ENCODE measurements at regions not wholly inside any gene's neighbourhood (a gene's known extent, or its start where the extent isn't known, plus 50 kb on each side); places are given as distances from the start of the nearest gene placed in this dataset.

DNA sequence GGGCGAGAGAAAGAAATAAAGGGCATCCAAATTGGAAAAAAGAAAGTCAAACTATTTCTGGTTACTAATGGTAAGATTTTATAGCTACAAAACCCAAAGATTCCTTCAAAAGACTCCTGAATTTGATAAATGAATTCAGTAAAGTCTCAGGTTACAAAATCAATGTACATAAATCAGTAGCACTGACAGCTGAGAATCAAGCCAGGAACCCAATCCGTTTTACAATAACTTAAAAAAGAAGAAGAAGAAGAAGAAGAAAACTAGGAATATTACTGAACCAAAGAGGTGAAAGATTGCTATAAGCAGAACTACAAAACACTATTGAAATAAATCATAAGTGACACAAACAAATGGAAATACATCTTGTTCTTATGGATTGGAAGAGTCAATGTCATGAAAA lies 291.5 kb upstream of the GULP1 start:
- TF ChIP-seq, protein P1, sequence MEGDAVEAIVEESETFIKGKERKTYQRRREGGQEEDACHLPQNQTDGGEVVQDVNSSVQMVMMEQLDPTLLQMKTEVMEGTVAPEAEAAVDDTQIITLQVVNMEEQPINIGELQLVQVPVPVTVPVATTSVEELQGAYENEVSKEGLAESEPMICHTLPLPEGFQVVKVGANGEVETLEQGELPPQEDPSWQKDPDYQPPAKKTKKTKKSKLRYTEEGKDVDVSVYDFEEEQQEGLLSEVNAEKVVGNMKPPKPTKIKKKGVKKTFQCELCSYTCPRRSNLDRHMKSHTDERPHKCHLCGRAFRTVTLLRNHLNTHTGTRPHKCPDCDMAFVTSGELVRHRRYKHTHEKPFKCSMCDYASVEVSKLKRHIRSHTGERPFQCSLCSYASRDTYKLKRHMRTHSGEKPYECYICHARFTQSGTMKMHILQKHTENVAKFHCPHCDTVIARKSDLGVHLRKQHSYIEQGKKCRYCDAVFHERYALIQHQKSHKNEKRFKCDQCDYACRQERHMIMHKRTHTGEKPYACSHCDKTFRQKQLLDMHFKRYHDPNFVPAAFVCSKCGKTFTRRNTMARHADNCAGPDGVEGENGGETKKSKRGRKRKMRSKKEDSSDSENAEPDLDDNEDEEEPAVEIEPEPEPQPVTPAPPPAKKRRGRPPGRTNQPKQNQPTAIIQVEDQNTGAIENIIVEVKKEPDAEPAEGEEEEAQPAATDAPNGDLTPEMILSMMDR (IDR thresholded peaks at IDR 0.05; ENCODE audit: insufficient read depth, low read length, poor library complexity, severe bottlenecking), result no peak
- TF ChIP-seq EZH2phosphoT487 (conservative IDR thresholded peaks at IDR 0.05; ENCODE audit: low read length), result no peak
